ENCODE measurements at regions not wholly inside any gene's neighbourhood (a gene's known extent, or its start where the extent isn't known, plus 50 kb on each side); places are given as distances from the start of the nearest gene placed in this dataset.

- H3K27me3 ChIP-seq, result no peaks in the 10 kb centered on the region
- ATAC-seq (no peak), DNase-seq (no peak)
- H3K36me3 ChIP-seq, result no peaks in the 10 kb centered on the region
- intact Hi-C loops (cut with DNase I; ENCODE audit: low total_unique reads) (no loop called here), in situ Hi-C loops (cut with MboI; ENCODE audit: low sequenced_read_pairs in 4 of 4) (no loop called here)
- no peak overlapping the region for H3K4me3 ChIP-seq
- TF ChIP-seq POLR2A (IDR thresholded peaks at IDR 0.05) (no peak), CTCF (IDR thresholded peaks at IDR 0.05 in 4 of 5, conservative IDR thresholded peaks at IDR 0.05 in 1 of 5) (no peak)
- H3K4me1 ChIP-seq, result no peaks in the 10 kb centered on the region
- H3K9me3 ChIP-seq, result no peaks in the 10 kb centered on the region
- H3K27ac ChIP-seq, result no peak overlapping the region
Measured at GRCh38 chr2:192775011-192775410, 580.3 kb upstream of the TMEFF2 start.

- DNase-seq, result no peak
- in situ Hi-C loops (cut with MboI; ENCODE audit: low sequenced_read_pairs in 4 of 4), result no loop called here
- H3K27ac ChIP-seq, result no peak overlapping the region
- no peak for TF ChIP-seq POLR2A (IDR thresholded peaks at IDR 0.05)
- no peak for TF ChIP-seq CTCF (IDR thresholded peaks at IDR 0.05 in 4 of 5, conservative IDR thresholded peaks at IDR 0.05 in 1 of 5)
- no peak overlapping the region for H3K4me3 ChIP-seq
- H3K9me3 ChIP-seq, result no peaks in the 10 kb centered on the region
- ATAC-seq, result no peak
- H3K36me3 ChIP-seq, result no peaks in the 10 kb centered on the region
- intact Hi-C loops (cut with DNase I; ENCODE audit: low total_unique reads), result no loop called here
- H3K27me3 ChIP-seq, result no peaks in the 10 kb centered on the region
- no peaks in the 10 kb centered on the region for H3K4me1 ChIP-seq
Measured at GRCh38 chr2:192773044-192773443, 578.3 kb upstream of the TMEFF2 start.

- DNase-seq (no peak), ATAC-seq (no peak)
- H3K4me3 ChIP-seq, result no peak overlapping the region
- TF ChIP-seq POLR2A (IDR thresholded peaks at IDR 0.05) (no peak), CTCF (IDR thresholded peaks at IDR 0.05 in 4 of 5, conservative IDR thresholded peaks at IDR 0.05 in 1 of 5) (no peak)
- in situ Hi-C loops (cut with MboI; ENCODE audit: low sequenced_read_pairs in 4 of 4) (no loop called here), intact Hi-C loops (cut with DNase I; ENCODE audit: low total_unique reads) (no loop called here)
- no peaks in the 10 kb centered on the region for H3K9me3 ChIP-seq
- no peaks in the 10 kb centered on the region for H3K27me3 ChIP-seq
- no peaks in the 10 kb centered on the region for H3K36me3 ChIP-seq
- no peaks in the 10 kb centered on the region for H3K4me1 ChIP-seq
- no peak overlapping the region for H3K27ac ChIP-seq
Measured at GRCh38 chr2:192749611-192750200, 555.0 kb upstream of the TMEFF2 start.

GRCh38 chr2:192741889-192742288 is 547.2 kb upstream of the TMEFF2 start:
- H3K9me3 ChIP-seq, result no peaks in the 10 kb centered on the region
- in situ Hi-C loops (cut with MboI; ENCODE audit: low sequenced_read_pairs in 4 of 4), result no loop called here

More at GRCh38 chr2:192741889-192742288, 547.2 kb upstream of the TMEFF2 start:
- DNase-seq, result no peak
- Histone ChIP-seq H3K4me3 (no peak overlapping the region), H3K36me3 (no peaks in the 10 kb centered on the region), H3K4me1 (no peaks in the 10 kb centered on the region), H3K27me3 (no peaks in the 10 kb centered on the region), H3K27ac (no peak overlapping the region)
- no peak for ATAC-seq
- TF ChIP-seq POLR2A (IDR thresholded peaks at IDR 0.05), result no peak
- no peak for TF ChIP-seq CTCF (IDR thresholded peaks at IDR 0.05 in 4 of 5, conservative IDR thresholded peaks at IDR 0.05 in 1 of 5)
- intact Hi-C loops (cut with DNase I; ENCODE audit: low total_unique reads), result no loop called here
